Ishikawa (cell line): ENCODE measurements at regions not wholly inside any gene's neighbourhood (a gene's known extent, or its start where the extent isn't known, plus 50 kb on each side); places are given as distances from the start of the nearest gene placed in this dataset.

Experiments used
- CEBPB ChIP-seq: IDR thresholded peaks from 2 replicates; pipeline ENCODE4 v1.6.1; 2012
- CREB1 ChIP-seq: IDR thresholded peaks from 2 replicates; pipeline ENCODE4 v1.6.1; 2012; ENCODE audit warnings: low read depth
- EGR1 ChIP-seq: IDR thresholded peaks from 2 replicates; pipeline ENCODE4 v1.6.1; 2012
- EP300 ChIP-seq: IDR thresholded peaks from 2 replicates; pipeline ENCODE4 v1.6.1; 2012; ENCODE audit warnings: borderline replicate concordance
- FOXM1 ChIP-seq: IDR thresholded peaks from 2 replicates; pipeline ENCODE4 v1.6.1; 2012; ENCODE audit warnings: low read depth, borderline replicate concordance
- MAX ChIP-seq: IDR thresholded peaks from 2 replicates; pipeline ENCODE4 v1.6.1; 2012
- NFIC ChIP-seq: IDR thresholded peaks from 2 replicates; pipeline ENCODE4 v1.6.1; 2012
- RAD21 ChIP-seq: IDR thresholded peaks from 2 replicates; pipeline ENCODE4 v1.6.1; 2012; ENCODE audit warnings: low read depth
- REST ChIP-seq: IDR thresholded peaks from 2 replicates; pipeline ENCODE4 v1.6.1; 2012; ENCODE audit warnings: low read depth, mild to moderate bottlenecking
- TAF1 ChIP-seq: IDR thresholded peaks from 2 replicates; pipeline ENCODE4 v1.6.1; 2012; ENCODE audit warnings: low read depth, mild to moderate bottlenecking
- TCF12 ChIP-seq: IDR thresholded peaks from 2 replicates; pipeline ENCODE4 v1.6.1; 2012; ENCODE audit warnings: low read depth
- TEAD4 ChIP-seq: IDR thresholded peaks from 2 replicates; pipeline ENCODE4 v1.6.1; 2012
- USF1 ChIP-seq: IDR thresholded peaks from 2 replicates; pipeline ENCODE4 v1.6.1; 2012
- YY1 ChIP-seq: IDR thresholded peaks from 2 replicates; pipeline ENCODE4 v1.6.1; 2012; ENCODE audit warnings: low read depth
- ZBTB7A ChIP-seq: IDR thresholded peaks from 2 replicates; pipeline ENCODE4 v1.6.1; 2012; ENCODE audit warnings: low read depth

GRCh38 chr5:120873083-120873482 lies 409.0 kb downstream of the PRR16 start:
- no peak for TF ChIP-seq TEAD4
- TF ChIP-seq YY1: no peak
- TF ChIP-seq CEBPB: no peak
- TF ChIP-seq CREB1: no peak
- TF ChIP-seq ZBTB7A: no peak
- TF ChIP-seq RAD21: no peak
- TF ChIP-seq REST: no peak
- TF ChIP-seq MAX: no peak
- no peak for TF ChIP-seq TCF12
- no peak for TF ChIP-seq TAF1
- TF ChIP-seq EP300: no peak
- no peak for TF ChIP-seq EGR1

GRCh38 chr5:120874081-120874862 lies 410.2 kb downstream of the PRR16 start:
- TF ChIP-seq TAF1 (no peak), TCF12 (no peak), ZBTB7A (no peak), MAX (no peak), CREB1 (no peak), RAD21 (no peak), USF1 (no peak), CEBPB (no peak), FOXM1 (no peak), NFIC (no peak), EGR1 (no peak), YY1 (no peak), REST (no peak)

GRCh38 chr5:120882038-120882775 lies 418.1 kb downstream of the PRR16 start:
- TF ChIP-seq CREB1: no peak
- no peak for TF ChIP-seq MAX
- no peak for TF ChIP-seq NFIC

GRCh38 chr5:120886351-120886860 lies 422.3 kb downstream of the PRR16 start:
- TF ChIP-seq TEAD4 (no peak), EGR1 (no peak), ZBTB7A (no peak), TCF12 (no peak), NFIC (no peak), YY1 (no peak), USF1 (no peak), RAD21 (no peak), REST (no peak), CREB1 (no peak), FOXM1 (no peak), CEBPB (no peak), MAX (no peak), TAF1 (no peak), EP300 (no peak)
